ENCODE measurements at regions not wholly inside any gene's neighbourhood (a gene's known extent, or its start where the extent isn't known, plus 50 kb on each side); places are given as distances from the start of the nearest gene placed in this dataset.

- DNase-seq (ENCODE audit: low spot score): no peak
- in situ Hi-C loops (cut with HindIII; ENCODE audit: low sequenced_read_pairs): no loop called here
Observed at GRCh38 chr2:220114443-220114842, 487.0 kb downstream of the SLC4A3 start.

GRCh38 chr2:220117025-220117424, 489.6 kb downstream of the SLC4A3 start:
- no peak for DNase-seq (ENCODE audit: low spot score)
- in situ Hi-C loops (cut with HindIII; ENCODE audit: low sequenced_read_pairs): no loop called here

- in situ Hi-C loops (cut with HindIII; ENCODE audit: low sequenced_read_pairs): no loop called here
- no peak for DNase-seq (ENCODE audit: low spot score)
Observed at GRCh38 chr2:220120041-220120440, 492.6 kb downstream of the SLC4A3 start.

GRCh38 chr2:220123751-220124150, 496.3 kb downstream of the SLC4A3 start:
- in situ Hi-C loops (cut with HindIII; ENCODE audit: low sequenced_read_pairs): no loop called here
- no peak for DNase-seq (ENCODE audit: low spot score)

- in situ Hi-C loops (cut with HindIII; ENCODE audit: low sequenced_read_pairs): no loop called here
- no peak for DNase-seq (ENCODE audit: low spot score)
Observed at GRCh38 chr2:220125551-220125950, 498.1 kb downstream of the SLC4A3 start.

- no peak for DNase-seq (ENCODE audit: low spot score)
- in situ Hi-C loops (cut with HindIII; ENCODE audit: low sequenced_read_pairs): no loop called here
Observed at GRCh38 chr2:220127311-220127710, 499.9 kb downstream of the SLC4A3 start.

GRCh38 chr2:220127876-220128275, 500.4 kb downstream of the SLC4A3 start:
- in situ Hi-C loops (cut with HindIII; ENCODE audit: low sequenced_read_pairs): no loop called here
- DNase-seq (ENCODE audit: low spot score): no peak

GRCh38 chr2:220129391-220129790, 502.0 kb downstream of the SLC4A3 start:
- DNase-seq (ENCODE audit: low spot score): no peak
- in situ Hi-C loops (cut with HindIII; ENCODE audit: low sequenced_read_pairs): no loop called here

GRCh38 chr2:220134756-220135534, 507.5 kb downstream of the SLC4A3 start:
- in situ Hi-C loops (cut with HindIII; ENCODE audit: low sequenced_read_pairs): no loop called here
- DNase-seq (ENCODE audit: low spot score): no peak

- no peak for DNase-seq (ENCODE audit: low spot score)
- in situ Hi-C loops (cut with HindIII; ENCODE audit: low sequenced_read_pairs): no loop called here
Observed at GRCh38 chr2:220143336-220143735, 515.9 kb downstream of the SLC4A3 start.

- in situ Hi-C loops (cut with HindIII; ENCODE audit: low sequenced_read_pairs): no loop called here
- no peak for DNase-seq (ENCODE audit: low spot score)
Observed at GRCh38 chr2:220144411-220144810, 517.0 kb downstream of the SLC4A3 start.

- in situ Hi-C loops (cut with HindIII; ENCODE audit: low sequenced_read_pairs): no loop called here
- no peak for DNase-seq (ENCODE audit: low spot score)
Observed at GRCh38 chr2:220147161-220148038, 520.0 kb downstream of the SLC4A3 start.

GRCh38 chr2:220148471-220149248, 521.2 kb downstream of the SLC4A3 start:
- in situ Hi-C loops (cut with HindIII; ENCODE audit: low sequenced_read_pairs): no loop called here
- DNase-seq (ENCODE audit: low spot score): no peak

GRCh38 chr2:220151341-220151740, 523.9 kb downstream of the SLC4A3 start:
- in situ Hi-C loops (cut with HindIII; ENCODE audit: low sequenced_read_pairs): no loop called here
- no peak for DNase-seq (ENCODE audit: low spot score)

- in situ Hi-C loops (cut with HindIII; ENCODE audit: low sequenced_read_pairs): no loop called here
Observed at GRCh38 chr2:220152281-220152935, 525.0 kb downstream of the SLC4A3 start.

GRCh38 chr2:220153118-220153517, 525.7 kb downstream of the SLC4A3 start:
- no peak for DNase-seq (ENCODE audit: low spot score)
- in situ Hi-C loops (cut with HindIII; ENCODE audit: low sequenced_read_pairs): no loop called here

More at GRCh38 chr2:220152281-220152935, 525.0 kb downstream of the SLC4A3 start:
- no peak for DNase-seq (ENCODE audit: low spot score)

GRCh38 chr2:220154304-220154703, 526.9 kb downstream of the SLC4A3 start:
- in situ Hi-C loops (cut with HindIII; ENCODE audit: low sequenced_read_pairs): no loop called here

GRCh38 chr2:220157312-220157711, 529.9 kb downstream of the SLC4A3 start:
- DNase-seq (ENCODE audit: low spot score): no peak
- in situ Hi-C loops (cut with HindIII; ENCODE audit: low sequenced_read_pairs): no loop called here

More at GRCh38 chr2:220154304-220154703, 526.9 kb downstream of the SLC4A3 start:
- DNase-seq (ENCODE audit: low spot score): no peak

GRCh38 chr2:220159738-220160137, 532.3 kb downstream of the SLC4A3 start:
- in situ Hi-C loops (cut with HindIII; ENCODE audit: low sequenced_read_pairs): no loop called here

More at GRCh38 chr2:220159738-220160137, 532.3 kb downstream of the SLC4A3 start:
- DNase-seq (ENCODE audit: low spot score): no peak

All from G401 (cell line).